ENCODE measurements at regions not wholly inside any gene's neighbourhood (a gene's known extent, or its start where the extent isn't known, plus 50 kb on each side); places are given as distances from the start of the nearest gene placed in this dataset.

- Histone ChIP-seq H3K27me3 (replicated peaks in 1 of 2; ENCODE audit: control insufficient read depth in 2 of 2, insufficient read depth in 2 of 2, low read length in 1 of 2) (no peaks in the 10 kb centered on the region), H3K4me2 (ENCODE audit: control insufficient read depth, insufficient read depth) (no peak overlapping the region), H3K9ac (ENCODE audit: control insufficient read depth, insufficient read depth, low read length) (no peak overlapping the region), H3K4me1 (ENCODE audit: control insufficient read depth, insufficient read depth, low read length) (no peaks in the 10 kb centered on the region), H3K36me3 (ENCODE audit: control insufficient read depth in 2 of 2, insufficient read depth in 2 of 2, low read length in 1 of 2) (no peaks in the 10 kb centered on the region), H2AFZ (ENCODE audit: control insufficient read depth, low read depth, low read length) (no peak overlapping the region), H3K9me3 (replicated peaks; ENCODE audit: control insufficient read depth, insufficient read depth, low read length) (no peaks in the 10 kb centered on the region), H4K20me1 (ENCODE audit: control insufficient read depth, insufficient read depth) (no peaks in the 10 kb centered on the region), H3K4me3 (no peak overlapping the region), H3K27ac (ENCODE audit: control insufficient read depth, insufficient read depth) (no peak overlapping the region), H3K79me2 (ENCODE audit: control insufficient read depth, insufficient read depth, low read length) (no peaks in the 10 kb centered on the region)
- ChIA-PET SMC1A (ENCODE audit: uncharacterized antibody, unreplicated experiment) (no interaction called here), RAD21 (ENCODE audit: unreplicated experiment) (no interaction called here), POLR2A (no interaction called here), CTCF (no interaction called here)
- intact Hi-C loops (cut with micrococcal nuclease; ENCODE audit: unreplicated experiment) = no loop called here
- in situ Hi-C loops (cut with MboI) = no loop called here
- no peak for FAIRE-seq
- BruUV-seq (replicated peaks) = no TSS peak
- 0% methylated on average over 2 of the region's 2 CpGs for WGBS (ENCODE audit: insufficient coverage, insufficient replicate concordance, low lambda C conversion rate, missing lambda C conversion rate)
- TF ChIP-seq CHD2 (IDR thresholded peaks at IDR 0.05; ENCODE audit: borderline replicate concordance, low read depth, low read length) (no peak), MEF2B (IDR thresholded peaks at IDR 0.05; ENCODE audit: partially characterized antibody, poor library complexity, severe bottlenecking) (no peak), ZBTB40 (IDR thresholded peaks at IDR 0.05; ENCODE audit: borderline replicate concordance) (no peak)
- ATAC-seq = no peak
- no peak for DNase-seq (ENCODE audit: low read depth, low spot score)
These were observed 485.7 kb upstream of the BRINP3 start for GRCh38 chr1:190963321-190963720.

All from GM12878 (cell line).